HG03175 (cell line): ENCODE measurements at regions not wholly inside any gene's neighbourhood (a gene's known extent, or its start where the extent isn't known, plus 50 kb on each side); places are given as distances from the start of the nearest gene placed in this dataset.

Experiments used
- ATAC-seq: cut with Tn5 transposase; IDR thresholded peaks from one replicate; pipeline ENCODE4 v1.9.1; 2021; ENCODE audit warnings: mild to moderate bottlenecking, moderate library complexity; ENCODE audit not compliant: unreplicated experiment

DNA sequence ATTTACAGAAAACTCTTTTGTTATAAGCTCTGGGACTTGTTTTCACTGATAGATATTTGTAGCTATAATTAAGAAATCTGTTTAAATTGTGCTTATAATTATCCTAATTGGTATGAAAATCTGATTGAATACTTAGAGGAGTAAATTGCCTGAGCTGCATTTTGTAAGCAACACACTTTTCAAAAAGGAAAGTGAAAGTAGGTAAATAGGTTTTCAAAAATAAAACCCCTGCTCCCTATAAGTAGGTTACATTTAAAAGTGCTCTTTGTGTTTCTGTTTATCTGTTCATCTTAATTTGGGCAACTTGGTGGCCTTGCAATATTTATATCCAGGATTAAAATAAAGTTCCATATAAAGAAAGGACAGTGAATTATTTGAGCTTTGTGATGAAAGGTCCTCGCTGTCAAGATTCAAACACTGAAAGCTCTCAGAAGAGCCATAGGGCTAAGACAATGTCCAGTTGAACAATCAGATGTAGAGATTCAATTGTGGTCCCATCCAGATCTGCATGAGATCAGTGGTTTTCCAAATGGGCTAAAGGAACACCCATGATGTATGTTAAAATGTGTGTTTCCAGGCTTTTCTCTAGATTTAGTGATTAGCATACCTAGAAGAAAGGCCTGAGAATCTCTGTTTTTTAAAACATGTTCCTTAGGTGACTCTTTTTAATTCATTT is 371.6 kb downstream of the RPRM start:
- no peak for ATAC-seq

DNA sequence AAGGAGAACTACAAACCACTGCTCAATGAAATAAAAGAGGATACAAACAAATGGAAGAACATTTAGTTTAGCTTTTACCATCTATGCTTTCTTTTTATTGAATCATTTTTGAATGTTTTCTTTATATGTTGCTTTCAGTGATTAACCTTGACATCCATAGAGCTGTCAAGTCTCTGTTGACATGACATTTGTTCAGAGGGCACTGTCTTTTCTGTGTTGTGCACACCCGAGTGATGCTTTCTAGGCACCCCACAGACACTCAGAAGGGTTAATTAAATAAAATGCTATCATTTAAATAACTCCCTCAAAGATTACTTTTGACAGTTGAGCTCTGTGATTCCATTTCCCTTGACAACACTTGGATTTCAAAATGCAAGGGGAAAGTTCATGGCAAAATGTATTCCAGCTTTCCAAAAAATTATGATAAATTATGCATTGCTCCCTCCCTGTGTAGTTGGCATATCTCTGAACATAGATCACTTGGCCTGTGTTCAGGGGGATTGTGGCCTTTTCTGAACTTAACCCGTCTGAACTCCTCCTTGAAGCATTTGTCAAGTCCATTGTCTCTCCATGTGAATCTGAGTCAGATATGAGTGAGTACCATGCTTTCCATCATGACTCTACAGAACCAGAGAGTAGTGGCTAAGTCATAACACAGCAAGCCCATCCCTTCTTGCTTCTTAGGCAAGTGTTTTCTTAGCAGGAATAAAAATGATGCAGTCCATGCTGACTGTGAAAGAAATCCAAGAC is 372.6 kb downstream of the RPRM start:
- no peak for ATAC-seq

DNA sequence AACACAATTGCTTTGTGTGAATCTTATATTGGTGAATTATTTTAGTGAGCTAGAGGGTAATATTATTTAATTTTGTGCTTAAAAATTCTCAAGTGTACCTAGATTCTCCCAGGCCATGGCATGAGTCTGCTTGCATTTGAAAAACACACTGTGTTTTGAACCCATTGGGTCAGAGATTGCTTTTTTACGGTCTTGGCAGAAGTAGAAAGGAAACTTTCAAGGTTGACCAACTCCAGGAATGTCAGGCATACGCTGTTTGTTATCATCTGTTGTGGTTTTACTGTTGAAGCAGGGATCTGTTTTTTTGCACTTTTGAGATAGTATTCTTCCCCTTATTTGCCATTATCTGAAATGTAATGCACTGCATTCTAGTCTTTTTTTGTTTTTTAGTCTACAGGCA is 377.4 kb downstream of the RPRM start:
- no peak for ATAC-seq

DNA sequence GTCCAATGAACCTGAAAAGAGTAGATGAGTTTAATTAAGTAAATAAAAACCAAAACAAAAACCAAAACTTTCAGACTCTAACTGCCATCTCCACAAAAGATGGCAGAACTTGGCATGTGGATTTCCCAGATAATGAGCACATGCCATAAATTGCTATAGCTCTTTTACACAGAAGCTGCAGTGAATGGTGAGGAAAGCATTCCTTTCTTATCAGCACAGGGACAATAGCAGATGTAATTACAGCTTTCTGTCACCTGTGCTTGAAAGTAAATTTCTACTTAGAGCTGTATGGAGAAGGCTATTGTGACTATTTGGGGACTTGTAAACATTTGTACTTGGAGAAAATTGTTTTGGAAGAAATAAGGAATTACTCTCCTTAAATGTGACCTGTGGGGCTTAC is 378.4 kb downstream of the RPRM start:
- no peak for ATAC-seq

DNA sequence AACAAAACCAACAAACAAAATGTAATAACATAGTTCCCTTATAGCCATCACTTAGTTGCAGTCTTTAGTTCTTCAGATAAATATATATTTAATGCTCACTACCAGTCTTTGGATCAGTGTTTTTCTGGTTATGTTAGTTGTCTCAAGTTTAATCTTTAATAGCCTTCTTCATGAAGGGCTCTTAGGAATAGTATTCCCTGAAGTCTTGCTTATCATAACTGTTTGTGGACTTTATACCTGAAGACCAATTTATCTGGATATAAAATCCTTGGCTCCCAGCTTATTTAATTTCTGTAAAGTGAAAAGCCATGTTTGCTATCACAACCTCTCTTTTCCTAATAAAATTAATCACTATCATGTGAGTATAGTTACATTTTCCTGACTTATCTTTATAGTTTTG is 379.7 kb downstream of the ARL6IP6 start:
- ATAC-seq, result no peak

GRCh38 chr2:153096272-153096671 is 377.9 kb downstream of the ARL6IP6 start:
- ATAC-seq, result no peak

DNA sequence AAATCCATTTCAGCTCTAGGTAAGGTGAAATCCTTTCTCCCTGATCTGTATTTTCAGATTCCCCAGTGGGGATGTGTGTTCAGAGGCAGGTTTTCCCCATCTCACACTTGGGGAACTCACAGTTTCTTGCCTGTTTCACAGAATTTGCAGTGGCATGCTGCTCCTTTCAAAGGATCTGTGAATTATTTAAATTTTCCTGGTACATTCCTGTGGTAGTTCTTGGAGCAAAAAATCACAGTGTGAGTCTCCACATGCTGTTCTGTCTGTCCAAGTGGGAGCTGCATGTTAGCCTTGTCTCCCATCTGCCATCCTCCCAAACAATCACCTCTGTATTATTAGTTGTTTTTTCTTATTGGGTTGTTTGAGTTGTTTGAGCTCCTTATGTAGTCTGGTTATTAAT is 372.9 kb downstream of the ARL6IP6 start:
- no peak for ATAC-seq

DNA sequence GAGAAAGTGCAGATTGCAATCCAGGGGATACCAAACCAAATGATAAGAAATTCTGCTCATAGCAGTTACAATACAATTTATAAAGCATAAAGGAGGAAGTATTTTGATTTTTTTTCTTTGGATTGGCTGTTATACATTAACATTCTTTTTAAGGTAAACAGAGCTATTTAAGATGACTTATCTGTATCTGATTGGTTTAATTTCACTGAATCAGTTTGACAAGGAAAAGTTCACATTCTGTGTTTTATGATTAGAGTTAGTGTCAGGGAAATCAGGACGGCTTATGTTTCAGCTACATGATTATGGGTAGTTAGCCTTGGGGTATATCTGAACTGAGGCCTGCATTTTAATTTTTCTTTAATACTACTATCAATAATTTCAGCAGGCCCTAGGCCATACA is 360.9 kb downstream of the ARL6IP6 start:
- no peak for ATAC-seq

GRCh38 chr2:153077311-153077710 is 358.9 kb downstream of the ARL6IP6 start:
- no peak for ATAC-seq

GRCh38 chr2:153074207-153074606 is 355.8 kb downstream of the ARL6IP6 start:
- no peak for ATAC-seq

GRCh38 chr2:153072813-153073212 is 354.4 kb downstream of the ARL6IP6 start:
- no peak for ATAC-seq

- ATAC-seq, result no peak
Measured at GRCh38 chr2:153072077-153072476, 353.7 kb downstream of the ARL6IP6 start.

DNA sequence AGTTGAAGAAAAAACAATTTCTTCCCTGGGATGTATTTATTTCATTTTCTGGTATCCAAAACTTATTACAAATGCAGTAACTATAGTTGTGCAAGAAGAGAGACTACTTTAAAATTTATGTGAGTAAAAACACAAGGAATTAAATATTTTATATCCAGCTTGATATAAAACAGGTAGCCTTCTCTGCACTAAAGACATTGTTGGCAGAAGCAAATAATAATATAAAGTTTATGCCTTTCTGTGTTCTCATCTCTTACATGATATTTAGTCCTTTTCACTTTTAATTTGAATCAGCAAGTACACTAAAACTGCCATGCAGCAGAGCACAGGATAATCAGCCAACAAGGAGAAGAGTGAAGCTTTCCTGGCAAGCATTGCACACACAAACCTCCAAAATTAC is 352.7 kb downstream of the ARL6IP6 start:
- ATAC-seq, result no peak

- ATAC-seq, result no peak
Measured at GRCh38 chr2:153068915-153069314, 350.5 kb downstream of the ARL6IP6 start.

- ATAC-seq, result no peak
Measured at GRCh38 chr2:153068052-153068451, 349.6 kb downstream of the ARL6IP6 start.

DNA sequence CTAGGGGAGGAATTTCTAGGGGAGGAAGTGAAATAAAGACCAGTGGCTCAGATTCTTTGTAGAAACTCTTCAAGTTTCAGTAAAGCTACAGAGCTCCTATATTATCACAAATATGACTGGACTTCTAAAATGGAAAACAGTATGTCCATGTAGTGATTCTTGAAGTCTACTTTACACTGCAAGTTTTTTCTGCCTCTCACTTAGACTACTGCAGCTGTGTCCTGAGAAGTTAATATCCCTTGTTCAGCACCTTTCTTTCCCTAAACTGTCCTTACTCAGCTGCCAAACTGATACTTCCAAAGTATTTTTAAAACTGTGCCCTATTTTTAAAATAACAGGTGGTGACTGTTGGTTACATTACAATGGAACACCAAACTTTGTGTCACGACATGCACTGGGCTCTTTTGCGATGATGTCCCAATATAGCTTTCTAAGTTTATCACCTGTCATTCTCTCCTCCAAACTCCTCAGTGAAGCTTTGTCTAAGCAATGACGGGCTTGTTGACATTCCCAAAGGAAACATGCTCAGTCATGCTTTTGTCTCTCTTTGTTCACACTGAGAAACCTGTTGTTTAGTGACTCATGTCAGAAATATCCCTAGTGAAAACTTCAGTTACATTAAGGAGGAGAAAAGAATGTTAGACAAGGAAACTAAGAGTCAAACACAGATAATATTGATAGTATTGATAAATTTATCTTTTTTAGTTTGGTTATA is 341.1 kb downstream of the ARL6IP6 start:
- no peak for ATAC-seq

- no peak for ATAC-seq
Measured at GRCh38 chr2:153057743-153058142, 339.3 kb downstream of the ARL6IP6 start.

GRCh38 chr2:153055182-153055581 is 336.8 kb downstream of the ARL6IP6 start:
- ATAC-seq, result no peak

GRCh38 chr2:153052807-153053559 is 334.6 kb downstream of the ARL6IP6 start:
- ATAC-seq, result no peak

- no peak for ATAC-seq
Measured at GRCh38 chr2:153047220-153047619, 328.8 kb downstream of the ARL6IP6 start.

- no peak for ATAC-seq
Measured at GRCh38 chr2:153043385-153043784, 325.0 kb downstream of the ARL6IP6 start.
